ENCODE measurements at regions not wholly inside any gene's neighbourhood (a gene's known extent, or its start where the extent isn't known, plus 50 kb on each side); places are given as distances from the start of the nearest gene placed in this dataset.

DNA sequence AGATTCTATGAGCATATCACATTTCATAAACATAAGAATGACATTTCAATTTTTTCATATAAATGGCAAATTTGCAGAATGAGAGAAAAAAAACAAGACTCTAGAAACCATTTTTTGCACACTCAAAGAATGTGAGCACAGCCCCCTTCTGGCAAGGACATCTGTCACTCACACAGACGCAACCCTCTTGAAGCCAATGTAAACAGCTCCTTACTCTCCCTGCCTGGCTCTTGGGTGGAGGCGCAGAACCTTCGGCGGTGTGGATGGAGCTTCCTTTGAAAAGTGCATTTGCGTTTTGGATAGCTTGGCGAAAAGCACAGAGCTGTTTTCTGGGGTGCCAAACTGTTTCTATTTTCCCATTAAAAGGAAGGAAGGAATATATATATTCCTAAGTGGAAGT, 367.6 kb upstream of the TSHZ3 start:
- no peak for TF ChIP-seq ETV5 (CRISPR knock-in tag; IDR thresholded peaks at IDR 0.05; ENCODE audit: borderline replicate concordance)
- TF ChIP-seq RAD21 (CRISPR knock-in tag; IDR thresholded peaks at IDR 0.05) = no peak
- TF ChIP-seq MXI1 (IDR thresholded peaks at IDR 0.05; ENCODE audit: borderline replicate concordance, low read depth, low read length) = no peak
- no peak for TF ChIP-seq EP300 (IDR thresholded peaks at IDR 0.05; ENCODE audit: low read depth in 2 of 2, low read length in 2 of 2)
- no peak for TF ChIP-seq EP300 (CRISPR knock-in tag; IDR thresholded peaks at IDR 0.05; ENCODE audit: borderline replicate concordance)
- no peak for TF ChIP-seq ATAD3A (CRISPR knock-in tag; IDR thresholded peaks at IDR 0.05)
- TF ChIP-seq, protein P1, sequence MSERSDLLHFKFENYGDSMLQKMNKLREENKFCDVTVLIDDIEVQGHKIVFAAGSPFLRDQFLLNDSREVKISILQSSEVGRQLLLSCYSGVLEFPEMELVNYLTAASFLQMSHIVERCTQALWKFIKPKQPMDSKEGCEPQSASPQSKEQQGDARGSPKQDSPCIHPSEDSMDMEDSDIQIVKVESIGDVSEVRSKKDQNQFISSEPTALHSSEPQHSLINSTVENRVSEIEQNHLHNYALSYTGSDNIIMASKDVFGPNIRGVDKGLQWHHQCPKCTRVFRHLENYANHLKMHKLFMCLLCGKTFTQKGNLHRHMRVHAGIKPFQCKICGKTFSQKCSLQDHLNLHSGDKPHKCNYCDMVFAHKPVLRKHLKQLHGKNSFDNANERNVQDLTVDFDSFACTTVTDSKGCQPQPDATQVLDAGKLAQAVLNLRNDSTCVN (CRISPR knock-in tag; IDR thresholded peaks at IDR 0.05; ENCODE audit: borderline replicate concordance) = no peak

Measured in HepG2 (cell line).